ENCODE measurements at regions not wholly inside any gene's neighbourhood (a gene's known extent, or its start where the extent isn't known, plus 50 kb on each side); places are given as distances from the start of the nearest gene placed in this dataset.

- ATAC-seq (no peak), DNase-seq (ENCODE audit: low read depth, low spot score) (no peak)
- Histone ChIP-seq H3K27me3 (ENCODE audit: insufficient read depth, low read length) (peaks cover 8% of the 10 kb centered on the region; the same call in 1 of the 2 replicates), H3K9me2 (ENCODE audit: insufficient read depth) (no peaks in the 10 kb centered on the region), H3K4me2 (ENCODE audit: low read length) (no peak overlapping the region), H3K9me3 (ENCODE audit: control insufficient read depth in 1 of 2, insufficient read depth in 1 of 2, low read depth in 1 of 2, low read length in 2 of 2) (no peaks in the 10 kb centered on the region; a peak in 1 of 4 replicates), H2AFZ (ENCODE audit: low read depth, low read length, poor library complexity, severe bottlenecking) (no peak overlapping the region), H4K20me1 (ENCODE audit: insufficient read depth) (no peaks in the 10 kb centered on the region), H3K4me1 (ENCODE audit: control insufficient read depth in 1 of 2, insufficient read depth in 2 of 2, low read length in 2 of 2) (no peaks in the 10 kb centered on the region), H3K4me3 (replicated peaks in 1 of 2; ENCODE audit: low read depth in 1 of 2, low read length in 2 of 2) (no peak overlapping the region), H3K36me3 (ENCODE audit: control insufficient read depth in 1 of 2, insufficient read depth in 2 of 2, low read length in 2 of 2) (no peaks in the 10 kb centered on the region), H3K79me2 (ENCODE audit: insufficient read depth, low read length) (no peaks in the 10 kb centered on the region), H3K9ac (ENCODE audit: low read length) (no peak overlapping the region), H3K27ac (ENCODE audit: low read depth, low read length) (no peak overlapping the region)
- no TSS peak for BruUV-seq (replicated peaks)
- ChIA-PET RAD21 (ENCODE audit: low non-redundant PET in 1 of 2, low total read pairs in 2 of 2, uncharacterized antibody in 2 of 2, unreplicated experiment in 2 of 2) (no interaction called here), CTCF (no interaction called here), POLR2A (no interaction called here)
- TF ChIP-seq, protein P1, sequence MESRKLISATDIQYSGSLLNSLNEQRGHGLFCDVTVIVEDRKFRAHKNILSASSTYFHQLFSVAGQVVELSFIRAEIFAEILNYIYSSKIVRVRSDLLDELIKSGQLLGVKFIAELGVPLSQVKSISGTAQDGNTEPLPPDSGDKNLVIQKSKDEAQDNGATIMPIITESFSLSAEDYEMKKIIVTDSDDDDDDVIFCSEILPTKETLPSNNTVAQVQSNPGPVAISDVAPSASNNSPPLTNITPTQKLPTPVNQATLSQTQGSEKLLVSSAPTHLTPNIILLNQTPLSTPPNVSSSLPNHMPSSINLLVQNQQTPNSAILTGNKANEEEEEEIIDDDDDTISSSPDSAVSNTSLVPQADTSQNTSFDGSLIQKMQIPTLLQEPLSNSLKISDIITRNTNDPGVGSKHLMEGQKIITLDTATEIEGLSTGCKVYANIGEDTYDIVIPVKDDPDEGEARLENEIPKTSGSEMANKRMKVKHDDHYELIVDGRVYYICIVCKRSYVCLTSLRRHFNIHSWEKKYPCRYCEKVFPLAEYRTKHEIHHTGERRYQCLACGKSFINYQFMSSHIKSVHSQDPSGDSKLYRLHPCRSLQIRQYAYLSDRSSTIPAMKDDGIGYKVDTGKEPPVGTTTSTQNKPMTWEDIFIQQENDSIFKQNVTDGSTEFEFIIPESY (IDR thresholded peaks at IDR 0.05; ENCODE audit: extremely low read depth, insufficient replicate concordance, low read length): no peak
- TF ChIP-seq SRF (IDR thresholded peaks at IDR 0.05; ENCODE audit: low read depth) (no peak), ELF1 (IDR thresholded peaks at IDR 0.05; ENCODE audit: borderline replicate concordance, low read depth) (no peak), TCF7L2 (IDR thresholded peaks at IDR 0.05; ENCODE audit: borderline replicate concordance, extremely low read depth, insufficient read depth, insufficient read length) (no peak), JUND (IDR thresholded peaks at IDR 0.05) (no peak), POLR2AphosphoS5 (IDR thresholded peaks at IDR 0.05; ENCODE audit: low read depth, low read length) (no peak), SIN3A (IDR thresholded peaks at IDR 0.05; ENCODE audit: low read depth) (no peak), RAD21 (IDR thresholded peaks at IDR 0.05; ENCODE audit: low read depth) (no peak), POLR2A (IDR thresholded peaks at IDR 0.05; ENCODE audit: borderline replicate concordance, extremely low read depth, insufficient read depth, insufficient read length) (no peak), EZH2phosphoT487 (IDR thresholded peaks at IDR 0.05; ENCODE audit: borderline replicate concordance) (no peak), YY1 (IDR thresholded peaks at IDR 0.05; ENCODE audit: extremely low read depth, insufficient replicate concordance, low read depth, low read length) (no peak), EGR1 (IDR thresholded peaks at IDR 0.05; ENCODE audit: low read depth) (no peak)
- TF ChIP-seq, protein P2, sequence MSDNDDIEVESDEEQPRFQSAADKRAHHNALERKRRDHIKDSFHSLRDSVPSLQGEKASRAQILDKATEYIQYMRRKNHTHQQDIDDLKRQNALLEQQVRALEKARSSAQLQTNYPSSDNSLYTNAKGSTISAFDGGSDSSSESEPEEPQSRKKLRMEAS (IDR thresholded peaks at IDR 0.05): no peak
- TF ChIP-seq, protein P3, sequence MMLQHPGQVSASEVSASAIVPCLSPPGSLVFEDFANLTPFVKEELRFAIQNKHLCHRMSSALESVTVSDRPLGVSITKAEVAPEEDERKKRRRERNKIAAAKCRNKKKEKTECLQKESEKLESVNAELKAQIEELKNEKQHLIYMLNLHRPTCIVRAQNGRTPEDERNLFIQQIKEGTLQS (IDR thresholded peaks at IDR 0.05): no peak
- intact Hi-C loops (cut with micrococcal nuclease): no loop called here
Observed at GRCh38 chr1:57926025-57926552, 502.2 kb upstream of the DAB1 start.
